Fibroblast of skin of abdomen (primary cell): ENCODE measurements at regions not wholly inside any gene's neighbourhood (a gene's known extent, or its start where the extent isn't known, plus 50 kb on each side); places are given as distances from the start of the nearest gene placed in this dataset.
"Not testable (repeated sequence)": the region's sequence is repeated elsewhere in the genome, so short reads cannot be mapped to it uniquely, and the experiment has no call there.

Experiments used
- DNase-seq: peaks from one replicate; pipeline ENCODE4 v3.0.0-alpha.2; 2013

- no peak for DNase-seq
Measured at GRCh38 chr6:20341564-20341963, 60.1 kb upstream of the E2F3 start.

DNA sequence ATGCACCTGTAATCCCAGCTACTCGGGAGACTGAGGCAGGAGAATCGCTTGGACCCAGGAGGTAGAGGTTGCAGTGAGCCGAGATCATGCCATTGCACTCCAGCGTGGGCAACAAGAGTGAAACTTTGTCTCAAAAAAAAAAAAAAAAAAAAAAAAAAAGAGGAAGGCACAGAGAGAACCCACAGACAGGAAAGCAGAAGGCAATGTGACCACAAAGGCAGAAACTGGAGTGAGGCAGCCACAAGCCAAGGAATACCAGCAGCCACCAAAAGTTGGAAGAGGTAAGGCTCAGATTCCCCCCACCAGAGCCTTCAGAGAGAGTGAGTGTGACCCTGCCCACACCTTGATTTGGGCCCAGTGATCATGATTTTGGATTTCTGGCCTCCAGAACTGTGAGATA is 54.7 kb upstream of the E2F3 start:
- DNase-seq = not testable (repeated sequence)

DNA sequence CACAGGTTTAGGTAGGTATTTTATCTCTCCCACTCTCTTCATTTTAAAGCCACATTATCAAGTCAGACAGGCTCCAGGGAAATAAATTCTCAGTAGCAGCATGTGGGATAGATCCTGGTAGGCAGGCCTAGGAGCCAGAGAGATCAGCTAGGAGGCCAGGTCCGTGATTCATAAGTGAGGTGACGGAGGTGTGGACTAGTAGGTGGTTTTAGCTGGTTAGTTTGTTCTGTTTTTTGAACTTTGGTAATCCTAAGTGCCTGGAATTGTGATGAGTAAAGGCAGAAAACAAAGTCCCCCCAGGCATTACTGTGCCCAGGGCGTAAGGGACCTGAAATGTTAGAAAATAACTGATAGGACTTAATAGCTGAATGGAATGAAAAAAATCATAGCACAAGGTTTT is 53.6 kb upstream of the E2F3 start:
- DNase-seq = no peak

DNA sequence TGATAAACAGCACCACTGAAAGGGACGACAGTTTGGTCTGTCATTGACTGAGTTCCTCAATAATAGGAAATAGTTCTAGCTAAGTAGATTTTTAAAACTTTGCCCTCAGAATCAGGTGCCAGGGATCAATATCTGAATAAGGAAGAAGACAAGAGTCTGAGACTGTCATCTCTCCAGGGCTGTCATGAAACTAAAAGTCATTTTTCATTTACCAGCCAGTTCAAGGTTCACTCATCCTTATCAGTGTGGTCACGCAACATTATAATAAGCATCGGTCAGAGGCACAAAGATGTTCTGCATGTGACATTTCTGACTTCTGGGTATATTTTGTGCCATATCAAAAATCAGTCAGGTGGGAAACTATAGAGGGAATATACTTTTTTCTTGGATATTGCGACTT is 52.5 kb upstream of the E2F3 start:
- DNase-seq = no peak

DNA sequence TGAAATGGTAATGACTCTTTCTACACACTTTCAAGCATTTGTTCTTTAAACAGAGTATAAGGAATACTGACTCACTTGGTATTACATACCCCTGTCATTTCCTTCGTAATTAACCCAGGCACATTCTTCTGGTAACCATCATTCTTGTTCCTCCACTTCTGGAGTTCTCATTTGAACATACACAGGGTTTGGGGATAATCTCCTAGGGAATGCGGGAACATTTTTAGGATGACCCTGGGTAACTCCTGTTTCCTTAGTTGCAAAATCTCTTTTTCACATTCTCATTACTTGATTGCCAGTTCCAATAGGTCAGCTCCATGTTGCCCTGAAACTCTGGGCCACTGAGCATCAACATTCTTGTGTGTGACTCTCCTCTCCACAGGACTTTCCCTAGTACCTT is 51.5 kb upstream of the E2F3 start:
- DNase-seq = peak; percentile 57

GRCh38 chr6:20351534-20351933 is 50.1 kb upstream of the E2F3 start:
- DNase-seq = no peak
